ENCODE measurements at regions not wholly inside any gene's neighbourhood (a gene's known extent, or its start where the extent isn't known, plus 50 kb on each side); places are given as distances from the start of the nearest gene placed in this dataset.

GRCh38 chr20:7155282-7155681 lies 387.8 kb downstream of the BMP2 start:
- no peaks in the 10 kb centered on the region for H3K79me1 ChIP-seq (ENCODE audit: low read length)
- no peaks in the 10 kb centered on the region for H3K36me3 ChIP-seq (ENCODE audit: control insufficient read depth in 1 of 2, insufficient read depth in 2 of 2, low read length in 2 of 2)
- H2AK5ac ChIP-seq (ENCODE audit: low read length): no peak overlapping the region
- H3K79me2 ChIP-seq (ENCODE audit: control insufficient read depth, insufficient read depth, low read length, poor library complexity): no peaks in the 10 kb centered on the region
- no peak overlapping the region for H3K18ac ChIP-seq (ENCODE audit: low read length)
- H3K4me2 ChIP-seq (ENCODE audit: low read length): no peak overlapping the region
- no peak overlapping the region for H3K27ac ChIP-seq (ENCODE audit: low read depth, low read length)
- no peak overlapping the region for H2BK5ac ChIP-seq (ENCODE audit: low read depth, low read length, poor library complexity)
- no CpG with 5 or more reads among the region's 4 CpGs for whole genome bisulfite sequencing (ENCODE audit: extremely low coverage, insufficient coverage, insufficient read length)
- H2AFZ ChIP-seq (ENCODE audit: insufficient read depth, low read length, poor library complexity): no peak overlapping the region
- H4K12ac ChIP-seq (ENCODE audit: low read depth, low read length): no peak overlapping the region
- H3K4me1 ChIP-seq (ENCODE audit: control insufficient read depth in 1 of 2, insufficient read depth in 2 of 2, low read length in 2 of 2): no peaks in the 10 kb centered on the region
- no peak overlapping the region for H4K91ac ChIP-seq (ENCODE audit: low read depth, low read length)
- no peak overlapping the region for H3K4me3 ChIP-seq (ENCODE audit: low read depth, low read length)
- no peak overlapping the region for H3K23ac ChIP-seq (ENCODE audit: low read length)
- H2BK12ac ChIP-seq (ENCODE audit: low read length): no peak overlapping the region
- H4K8ac ChIP-seq (ENCODE audit: low read depth, low read length): no peak overlapping the region
- no peak overlapping the region for H2BK120ac ChIP-seq (ENCODE audit: insufficient read depth, low read length, poor library complexity)
- DNase-seq: no peak
- no peaks in the 10 kb centered on the region for H3K27me3 ChIP-seq (ENCODE audit: insufficient read depth, low read length)
- H3K14ac ChIP-seq (ENCODE audit: low read length): no peak overlapping the region
- H3K4ac ChIP-seq (ENCODE audit: low read depth, low read length): no peak overlapping the region
- no peak overlapping the region for H3K9ac ChIP-seq (ENCODE audit: low read length)
- no peaks in the 10 kb centered on the region for H3K9me3 ChIP-seq (ENCODE audit: insufficient read depth, low read depth, low read length)

- no peak for DNase-seq
- Histone ChIP-seq H3K9me3 (ENCODE audit: insufficient read depth, low read depth, low read length) (no peaks in the 10 kb centered on the region), H4K12ac (ENCODE audit: low read depth, low read length) (no peak overlapping the region), H3K79me2 (ENCODE audit: control insufficient read depth, insufficient read depth, low read length, poor library complexity) (no peaks in the 10 kb centered on the region), H3K27ac (ENCODE audit: low read depth, low read length) (no peak overlapping the region), H3K4me3 (ENCODE audit: low read depth, low read length) (no peak overlapping the region), H2BK12ac (ENCODE audit: low read length) (no peak overlapping the region), H4K8ac (ENCODE audit: low read depth, low read length) (no peak overlapping the region), H3K4me2 (ENCODE audit: low read length) (no peak overlapping the region), H2AK5ac (ENCODE audit: low read length) (no peak overlapping the region), H3K4me1 (ENCODE audit: control insufficient read depth in 1 of 2, insufficient read depth in 2 of 2, low read length in 2 of 2) (no peaks in the 10 kb centered on the region), H3K23ac (ENCODE audit: low read length) (no peak overlapping the region), H3K9ac (ENCODE audit: low read length) (no peak overlapping the region), H2AFZ (ENCODE audit: insufficient read depth, low read length, poor library complexity) (no peak overlapping the region), H2BK5ac (ENCODE audit: low read depth, low read length, poor library complexity) (no peak overlapping the region), H3K79me1 (ENCODE audit: low read length) (no peaks in the 10 kb centered on the region), H3K36me3 (ENCODE audit: control insufficient read depth in 1 of 2, insufficient read depth in 2 of 2, low read length in 2 of 2) (no peaks in the 10 kb centered on the region), H3K18ac (ENCODE audit: low read length) (no peak overlapping the region), H3K14ac (ENCODE audit: low read length) (no peak overlapping the region), H3K4ac (ENCODE audit: low read depth, low read length) (no peak overlapping the region), H4K91ac (ENCODE audit: low read depth, low read length) (no peak overlapping the region), H3K27me3 (ENCODE audit: insufficient read depth, low read length) (no peaks in the 10 kb centered on the region), H2BK120ac (ENCODE audit: insufficient read depth, low read length, poor library complexity) (no peak overlapping the region)
- WGBS (ENCODE audit: extremely low coverage, insufficient coverage, insufficient read length): no CpG with 5 or more reads among the region's 2 CpGs
Measured at GRCh38 chr20:7155794-7156193, 388.3 kb downstream of the BMP2 start.

GRCh38 chr20:7159903-7160302 lies 392.4 kb downstream of the BMP2 start:
- H3K18ac ChIP-seq (ENCODE audit: low read length): no peak overlapping the region
- H3K79me1 ChIP-seq (ENCODE audit: low read length): no peaks in the 10 kb centered on the region
- H3K4me2 ChIP-seq (ENCODE audit: low read length): no peak overlapping the region
- H4K8ac ChIP-seq (ENCODE audit: low read depth, low read length): no peak overlapping the region
- no peak overlapping the region for H3K27ac ChIP-seq (ENCODE audit: low read depth, low read length)
- no peak overlapping the region for H3K23ac ChIP-seq (ENCODE audit: low read length)
- H2AK5ac ChIP-seq (ENCODE audit: low read length): no peak overlapping the region
- no peak overlapping the region for H3K14ac ChIP-seq (ENCODE audit: low read length)
- H3K9me3 ChIP-seq (ENCODE audit: insufficient read depth, low read depth, low read length): no peaks in the 10 kb centered on the region
- H3K4me1 ChIP-seq (ENCODE audit: control insufficient read depth in 1 of 2, insufficient read depth in 2 of 2, low read length in 2 of 2): no peaks in the 10 kb centered on the region
- H4K91ac ChIP-seq (ENCODE audit: low read depth, low read length): no peak overlapping the region
- H3K79me2 ChIP-seq (ENCODE audit: control insufficient read depth, insufficient read depth, low read length, poor library complexity): no peaks in the 10 kb centered on the region
- no peaks in the 10 kb centered on the region for H3K27me3 ChIP-seq (ENCODE audit: insufficient read depth, low read length)
- H3K9ac ChIP-seq (ENCODE audit: low read length): no peak overlapping the region
- H3K4ac ChIP-seq (ENCODE audit: low read depth, low read length): no peak overlapping the region
- no peak overlapping the region for H2BK120ac ChIP-seq (ENCODE audit: insufficient read depth, low read length, poor library complexity)
- H3K4me3 ChIP-seq (ENCODE audit: low read depth, low read length): no peak overlapping the region
- no peak overlapping the region for H4K12ac ChIP-seq (ENCODE audit: low read depth, low read length)
- H2BK12ac ChIP-seq (ENCODE audit: low read length): no peak overlapping the region
- no peak overlapping the region for H2BK5ac ChIP-seq (ENCODE audit: low read depth, low read length, poor library complexity)
- H3K36me3 ChIP-seq (ENCODE audit: control insufficient read depth in 1 of 2, insufficient read depth in 2 of 2, low read length in 2 of 2): no peaks in the 10 kb centered on the region
- DNase-seq: no peak
- H2AFZ ChIP-seq (ENCODE audit: insufficient read depth, low read length, poor library complexity): no peak overlapping the region

DNA sequence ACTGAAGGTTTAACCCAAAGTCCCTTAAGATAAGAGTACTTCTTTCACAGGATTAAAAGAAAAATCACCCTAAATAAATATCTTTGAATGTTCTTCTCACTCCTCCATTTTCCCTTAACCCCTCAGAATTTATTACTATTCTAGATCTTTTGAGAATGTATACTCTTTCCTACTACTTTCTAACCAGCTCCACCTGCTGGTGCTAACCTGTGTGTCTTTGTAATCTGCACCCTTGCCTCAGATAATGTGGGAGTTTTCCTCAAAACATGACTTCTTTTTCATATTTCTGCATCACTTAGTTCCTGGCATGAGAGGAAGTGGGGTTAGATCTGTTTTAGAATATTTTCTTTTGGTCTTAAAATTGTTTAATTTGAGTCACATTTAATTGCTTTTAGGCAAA lies 394.2 kb downstream of the BMP2 start:
- Histone ChIP-seq H4K91ac (ENCODE audit: low read depth, low read length) (no peak overlapping the region), H3K4ac (ENCODE audit: low read depth, low read length) (no peak overlapping the region), H3K9me3 (ENCODE audit: insufficient read depth, low read depth, low read length) (no peaks in the 10 kb centered on the region), H3K27ac (ENCODE audit: low read depth, low read length) (no peak overlapping the region), H3K36me3 (ENCODE audit: control insufficient read depth in 1 of 2, insufficient read depth in 2 of 2, low read length in 2 of 2) (no peaks in the 10 kb centered on the region), H3K79me2 (ENCODE audit: control insufficient read depth, insufficient read depth, low read length, poor library complexity) (no peaks in the 10 kb centered on the region), H3K18ac (ENCODE audit: low read length) (no peak overlapping the region), H4K12ac (ENCODE audit: low read depth, low read length) (no peak overlapping the region), H4K8ac (ENCODE audit: low read depth, low read length) (no peak overlapping the region), H3K4me1 (ENCODE audit: control insufficient read depth in 1 of 2, insufficient read depth in 2 of 2, low read length in 2 of 2) (no peaks in the 10 kb centered on the region), H2BK120ac (ENCODE audit: insufficient read depth, low read length, poor library complexity) (no peak overlapping the region), H3K23ac (ENCODE audit: low read length) (no peak overlapping the region), H3K79me1 (ENCODE audit: low read length) (no peaks in the 10 kb centered on the region), H3K4me2 (ENCODE audit: low read length) (no peak overlapping the region), H2AK5ac (ENCODE audit: low read length) (no peak overlapping the region), H3K9ac (ENCODE audit: low read length) (no peak overlapping the region), H2BK12ac (ENCODE audit: low read length) (no peak overlapping the region), H3K27me3 (ENCODE audit: insufficient read depth, low read length) (no peaks in the 10 kb centered on the region), H3K14ac (ENCODE audit: low read length) (no peak overlapping the region), H3K4me3 (ENCODE audit: low read depth, low read length) (no peak overlapping the region), H2BK5ac (ENCODE audit: low read depth, low read length, poor library complexity) (no peak overlapping the region), H2AFZ (ENCODE audit: insufficient read depth, low read length, poor library complexity) (no peak overlapping the region)
- no peak for DNase-seq

DNA sequence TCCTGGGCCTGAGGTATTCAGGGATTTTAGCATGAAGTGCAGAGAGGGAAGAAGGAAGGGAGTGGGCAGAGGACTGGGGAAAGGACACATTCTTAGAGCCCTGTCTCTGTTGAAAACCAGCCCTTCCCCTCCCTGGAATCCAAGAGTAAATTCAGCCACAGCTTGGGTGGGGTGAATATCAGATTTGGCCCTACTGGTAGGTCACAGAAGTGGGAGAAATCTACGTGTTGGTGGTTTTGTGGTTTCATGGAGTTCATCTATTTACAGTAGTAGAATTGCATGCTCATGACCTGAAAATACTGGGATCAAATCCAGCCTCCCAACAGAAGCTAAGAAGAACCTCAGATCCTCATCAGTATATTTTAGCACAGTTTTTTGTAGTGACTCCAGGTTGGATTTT lies 404.4 kb downstream of the BMP2 start:
- H4K12ac ChIP-seq (ENCODE audit: low read depth, low read length): no peak overlapping the region
- no peak overlapping the region for H3K4ac ChIP-seq (ENCODE audit: low read depth, low read length)
- H3K23ac ChIP-seq (ENCODE audit: low read length): no peak overlapping the region
- no peak overlapping the region for H3K27ac ChIP-seq (ENCODE audit: low read depth, low read length)
- no peak for DNase-seq
- no peak overlapping the region for H2BK120ac ChIP-seq (ENCODE audit: insufficient read depth, low read length, poor library complexity)
- no CpG with 5 or more reads among the region's 1 CpG for WGBS (ENCODE audit: extremely low coverage, insufficient coverage, insufficient read length)
- no peaks in the 10 kb centered on the region for H3K27me3 ChIP-seq (ENCODE audit: insufficient read depth, low read length)
- no peaks in the 10 kb centered on the region for H3K4me1 ChIP-seq (ENCODE audit: control insufficient read depth in 1 of 2, insufficient read depth in 2 of 2, low read length in 2 of 2)
- H3K9me3 ChIP-seq (ENCODE audit: insufficient read depth, low read depth, low read length): peaks cover 5% of the 10 kb centered on the region
- no peak overlapping the region for H2BK5ac ChIP-seq (ENCODE audit: low read depth, low read length, poor library complexity)
- H3K4me2 ChIP-seq (ENCODE audit: low read length): no peak overlapping the region
- no peak overlapping the region for H2BK12ac ChIP-seq (ENCODE audit: low read length)
- peak overlapping the region; percentile 3 for H3K9ac ChIP-seq (ENCODE audit: low read length)
- no peak overlapping the region for H4K8ac ChIP-seq (ENCODE audit: low read depth, low read length)
- no peak overlapping the region for H3K14ac ChIP-seq (ENCODE audit: low read length)
- no peak overlapping the region for H3K18ac ChIP-seq (ENCODE audit: low read length)
- H3K4me3 ChIP-seq (ENCODE audit: low read depth, low read length): no peak overlapping the region
- no peak overlapping the region for H2AK5ac ChIP-seq (ENCODE audit: low read length)
- no peaks in the 10 kb centered on the region for H3K36me3 ChIP-seq (ENCODE audit: control insufficient read depth in 1 of 2, insufficient read depth in 2 of 2, low read length in 2 of 2)
- H2AFZ ChIP-seq (ENCODE audit: insufficient read depth, low read length, poor library complexity): no peak overlapping the region
- no peaks in the 10 kb centered on the region for H3K79me2 ChIP-seq (ENCODE audit: control insufficient read depth, insufficient read depth, low read length, poor library complexity)
- no peaks in the 10 kb centered on the region for H3K79me1 ChIP-seq (ENCODE audit: low read length)
- no peak overlapping the region for H4K91ac ChIP-seq (ENCODE audit: low read depth, low read length)

Data from trophoblast cell (in vitro differentiated cells and primary cell).